GM19193 (cell line): ENCODE measurements at regions not wholly inside any gene's neighbourhood (a gene's known extent, or its start where the extent isn't known, plus 50 kb on each side); places are given as distances from the start of the nearest gene placed in this dataset.

Source experiments
- POLR2A ChIP-seq: IDR thresholded peaks from 4 replicates; pipeline ENCODE4 v1.6.1; 2011; ENCODE audit not compliant: insufficient read depth, insufficient read length; ENCODE audit errors: extremely low read depth

DNA sequence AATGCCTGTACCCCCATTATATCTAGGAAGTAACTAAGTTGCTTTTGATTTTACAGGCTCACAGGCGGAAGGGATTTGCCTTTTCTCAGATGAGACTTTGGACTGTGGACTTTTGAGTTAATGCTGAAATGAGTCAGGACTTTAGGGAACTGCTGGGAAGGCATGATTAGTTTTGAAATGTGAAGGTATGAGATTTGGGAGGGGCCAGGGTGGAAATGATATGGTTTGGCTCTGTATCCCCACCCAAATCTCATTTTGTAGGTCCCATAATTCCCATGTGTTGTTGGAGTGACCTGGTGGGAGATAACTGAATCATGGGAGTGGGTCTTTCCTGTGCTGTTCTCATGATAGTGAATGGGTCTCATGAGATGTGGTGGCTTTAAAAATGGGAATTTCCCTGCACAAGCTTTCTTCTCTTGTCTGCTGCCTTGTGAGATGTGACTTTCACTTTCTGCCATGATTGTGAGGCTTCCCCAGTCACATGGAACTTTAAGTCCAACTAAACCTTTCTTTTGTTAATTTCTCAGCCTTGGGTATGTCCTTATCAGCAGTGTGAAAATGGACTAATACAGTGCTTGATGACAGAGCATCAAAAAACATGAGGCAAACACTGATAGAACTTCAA is 1119.5 kb downstream of the PLA2G4A start:
- no peak for TF ChIP-seq POLR2A

GRCh38 chr1:187949567-187949966 is 1120.8 kb downstream of the PLA2G4A start:
- no peak for TF ChIP-seq POLR2A

- TF ChIP-seq POLR2A = no peak
Observed at GRCh38 chr1:187951817-187952216, 1123.1 kb downstream of the PLA2G4A start.

DNA sequence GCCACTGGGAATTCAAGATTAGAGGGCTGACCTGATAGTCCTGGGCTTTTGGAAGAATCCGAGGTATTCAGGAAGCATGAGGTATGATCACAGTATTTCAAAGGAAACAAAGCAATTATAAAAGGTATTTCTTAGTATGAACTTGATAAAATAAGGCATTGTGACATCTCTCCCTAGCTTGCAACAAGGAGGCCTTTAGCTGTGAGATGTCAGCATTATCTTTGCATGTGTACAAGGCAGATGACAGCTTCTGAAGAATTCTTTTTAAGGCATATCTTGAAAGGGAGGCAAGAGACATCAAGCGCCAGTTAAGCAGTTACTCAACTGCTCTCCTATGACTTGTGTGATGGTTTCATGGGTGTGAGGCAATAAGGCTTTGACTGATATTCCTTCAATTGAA is 1123.7 kb downstream of the PLA2G4A start:
- no peak for TF ChIP-seq POLR2A

DNA sequence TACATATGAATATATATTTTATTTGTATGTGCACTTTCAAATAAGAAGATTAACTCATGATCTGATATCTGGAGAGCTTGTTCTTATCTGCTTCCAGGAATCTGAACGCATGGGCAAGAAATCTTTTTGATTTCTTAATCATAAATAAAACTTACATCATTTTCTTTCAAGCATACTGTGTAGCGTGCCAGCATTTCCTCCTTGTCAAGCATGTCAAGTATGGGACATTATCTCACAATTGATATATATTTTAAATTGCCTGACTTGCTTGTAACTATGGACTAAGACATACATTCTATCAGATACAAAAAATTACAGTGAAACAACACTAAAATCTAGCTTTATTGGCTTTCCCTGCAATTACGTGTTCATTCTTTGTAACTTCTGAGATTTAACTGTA is 1128.2 kb downstream of the PLA2G4A start:
- no peak for TF ChIP-seq POLR2A

- TF ChIP-seq POLR2A = no peak
Observed at GRCh38 chr1:187958207-187958606, 1129.5 kb downstream of the PLA2G4A start.

- no peak for TF ChIP-seq POLR2A
Observed at GRCh38 chr1:187959062-187959461, 1130.3 kb downstream of the PLA2G4A start.

- TF ChIP-seq POLR2A = no peak
Observed at GRCh38 chr1:187960125-187960638, 1131.4 kb downstream of the PLA2G4A start.

GRCh38 chr1:187961895-187962294 is 1133.1 kb downstream of the PLA2G4A start:
- no peak for TF ChIP-seq POLR2A

GRCh38 chr1:187971851-187972250 is 1143.1 kb downstream of the PLA2G4A start:
- no peak for TF ChIP-seq POLR2A

GRCh38 chr1:187977298-187977697 is 1148.5 kb downstream of the PLA2G4A start:
- TF ChIP-seq POLR2A = no peak

- no peak for TF ChIP-seq POLR2A
Observed at GRCh38 chr1:187985145-187985896, 1156.6 kb downstream of the PLA2G4A start.

DNA sequence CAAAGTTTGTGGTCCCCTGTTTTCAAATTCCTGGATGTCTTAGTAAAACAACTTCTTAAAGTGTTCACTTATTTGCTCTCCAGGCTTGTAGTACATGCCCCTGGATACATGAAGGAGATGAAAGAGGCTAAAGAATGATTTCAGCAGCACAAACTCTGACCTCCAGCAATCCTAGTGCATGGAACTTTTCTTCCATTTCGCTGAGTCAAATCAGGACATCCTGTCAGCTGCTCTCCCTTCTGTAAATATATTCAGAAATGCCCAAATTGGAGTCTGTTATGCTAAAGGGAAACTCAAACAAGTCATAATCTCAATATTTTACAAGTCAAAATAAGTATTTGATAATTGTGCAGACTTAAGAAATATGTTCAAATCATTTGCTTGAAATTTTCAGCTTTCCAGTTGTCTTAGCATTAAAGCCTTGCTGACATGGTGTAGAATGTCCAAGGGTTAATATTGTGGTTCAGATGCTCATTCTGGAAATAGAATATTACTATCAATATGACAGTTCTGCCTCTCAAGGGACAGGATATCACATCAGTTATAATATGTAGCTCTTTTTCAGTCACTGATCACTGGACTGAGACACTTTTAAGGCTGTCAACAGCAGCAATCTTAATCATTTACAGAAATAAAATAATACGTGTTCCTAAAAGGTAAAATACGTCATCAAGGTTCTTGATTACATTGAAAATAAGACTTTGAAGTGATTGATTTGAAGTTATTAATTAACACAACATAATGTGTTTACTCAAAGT is 1157.3 kb downstream of the PLA2G4A start:
- no peak for TF ChIP-seq POLR2A

DNA sequence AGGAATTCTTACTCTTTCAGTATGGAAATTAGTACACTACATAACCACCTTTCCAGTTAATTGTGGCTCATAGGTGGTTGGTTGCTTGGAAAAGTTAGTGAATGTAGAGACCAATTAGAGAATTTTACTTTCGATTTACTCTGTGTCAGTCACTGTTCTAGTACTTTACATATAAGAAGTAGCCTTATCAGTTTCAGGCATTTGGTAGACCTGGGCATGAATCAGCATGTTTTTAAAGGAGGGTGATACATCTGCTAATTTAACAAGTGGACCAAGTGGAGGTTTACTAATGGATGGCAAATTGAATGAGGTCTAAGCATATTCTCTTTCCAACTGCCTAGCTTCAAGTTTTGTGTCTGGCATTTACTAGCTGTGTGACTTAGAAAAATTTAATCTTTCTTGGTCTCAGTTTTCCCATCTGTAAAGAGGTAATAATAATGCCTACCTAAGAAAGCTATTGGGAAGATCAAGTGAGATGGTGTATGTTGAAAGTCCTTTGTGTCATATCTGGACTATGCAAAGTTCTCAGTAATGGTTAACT is 1158.6 kb downstream of the PLA2G4A start:
- TF ChIP-seq POLR2A = no peak

DNA sequence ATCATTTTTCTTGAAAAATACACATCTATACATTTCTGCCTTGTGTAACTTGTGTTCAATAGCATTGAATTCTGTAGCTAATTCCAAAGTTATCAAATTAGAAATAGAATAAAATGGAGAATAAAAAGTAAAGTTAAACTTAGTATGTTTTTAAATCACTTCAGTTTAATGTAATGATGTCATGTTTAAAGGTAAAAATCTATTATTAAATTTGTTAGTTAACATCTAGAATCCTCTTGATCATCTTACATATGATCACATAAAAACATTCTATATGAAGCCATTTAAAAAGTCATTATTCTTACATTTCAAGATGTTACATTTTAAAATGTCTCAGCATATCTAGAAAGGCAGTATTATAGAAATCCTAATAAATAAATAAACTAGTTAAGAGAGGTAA is 1163.2 kb downstream of the PLA2G4A start:
- no peak for TF ChIP-seq POLR2A

DNA sequence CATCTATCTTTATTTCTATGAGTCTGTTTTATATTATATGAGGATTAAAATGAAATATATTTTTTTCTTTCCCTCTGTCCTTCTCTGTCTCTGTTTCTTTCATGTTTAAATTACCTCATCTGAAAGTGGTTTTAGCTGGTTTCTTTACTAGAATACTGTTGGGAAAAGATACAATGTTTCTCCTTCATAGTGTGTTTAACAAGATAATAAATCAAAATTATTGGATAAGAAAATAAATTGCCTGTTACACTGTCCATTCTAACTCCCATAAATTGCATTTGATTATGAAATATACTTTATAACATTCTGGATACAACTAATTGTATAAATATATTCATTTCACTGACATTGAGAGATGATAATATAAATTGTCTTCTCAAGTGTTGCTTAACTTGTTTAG is 1168.0 kb downstream of the PLA2G4A start:
- no peak for TF ChIP-seq POLR2A

GRCh38 chr1:187999973-188000372 is 1171.2 kb downstream of the PLA2G4A start:
- TF ChIP-seq POLR2A = no peak
